IPS-18c (cell line): ENCODE measurements at regions not wholly inside any gene's neighbourhood (a gene's known extent, or its start where the extent isn't known, plus 50 kb on each side); places are given as distances from the start of the nearest gene placed in this dataset.
"Not testable (repeated sequence)": the region's sequence is repeated elsewhere in the genome, so short reads cannot be mapped to it uniquely, and the experiment has no call there.

Experiments
- H3K4me3 ChIP-seq: 2 replicates; pipeline ENCODE4 v1.7.0; 2013; ENCODE audit warnings: low read depth, mild to moderate bottlenecking, low read length, moderate library complexity; ENCODE audit not compliant: insufficient read depth
- H3K9me3 ChIP-seq: one replicate; pipeline ENCODE4 v1.6.1; 2013; ENCODE audit warnings: mild to moderate bottlenecking, low read length, moderate library complexity; ENCODE audit not compliant: control insufficient read depth, insufficient read depth

DNA sequence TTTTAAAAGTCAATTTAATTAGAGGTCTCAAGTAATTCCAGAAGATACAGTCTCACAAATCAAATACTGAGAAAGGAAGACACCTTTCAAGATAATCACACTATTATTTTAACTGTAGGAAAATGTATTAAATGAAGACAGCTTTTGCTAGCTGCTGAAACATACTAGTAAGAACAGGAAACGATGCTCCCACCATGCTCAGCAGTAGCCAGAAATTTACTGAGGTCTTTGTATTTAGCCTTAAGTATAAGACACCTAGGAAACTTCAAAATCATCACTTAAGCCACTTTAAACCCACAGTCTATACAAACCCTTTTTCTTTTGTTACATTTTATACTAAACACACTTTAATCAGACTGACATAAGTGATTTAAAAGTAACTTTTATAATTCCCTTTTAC is 72.7 kb upstream of the NPIPB12 start:
- not testable (repeated sequence) for H3K9me3 ChIP-seq, H3K4me3 ChIP-seq

DNA sequence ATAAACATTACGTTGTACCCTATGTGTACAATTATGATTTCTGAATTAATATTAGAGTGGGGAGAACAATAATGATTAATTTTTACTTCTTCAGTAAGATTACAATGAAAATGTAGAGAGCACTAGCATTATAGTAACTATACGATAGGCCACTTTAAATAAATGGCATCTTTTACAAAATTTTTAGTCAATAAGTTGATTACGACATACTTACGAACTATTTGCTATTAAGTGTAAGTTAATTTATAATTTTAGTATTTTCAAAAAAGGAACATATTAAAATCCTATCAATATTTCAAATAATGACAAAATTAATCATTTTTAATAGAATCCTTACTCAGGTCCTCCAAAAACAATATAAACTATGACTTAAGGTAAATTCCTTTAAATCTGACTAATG is 75.6 kb upstream of the NPIPB12 start:
- H3K9me3 ChIP-seq, H3K4me3 ChIP-seq: not testable (repeated sequence)

DNA sequence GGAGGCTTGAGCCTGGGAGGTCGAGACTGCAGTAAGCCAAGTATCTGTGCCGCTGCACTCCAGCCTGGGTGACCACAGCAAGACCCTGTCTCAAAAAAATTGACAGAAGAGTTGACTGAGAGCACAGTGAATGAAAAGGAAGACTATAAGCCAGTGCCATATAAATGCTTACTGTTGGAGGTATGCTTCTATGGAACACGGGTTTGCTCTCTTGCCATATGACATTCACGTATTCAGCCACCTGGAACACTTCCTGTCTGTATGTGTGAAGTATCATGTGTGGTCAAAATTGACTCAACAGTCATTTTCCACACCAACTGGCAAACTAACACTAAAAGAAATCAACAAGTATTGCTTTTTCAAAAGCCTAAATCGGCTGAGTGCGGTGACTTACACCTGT is 71.1 kb upstream of the SPN start:
- not testable (repeated sequence) for H3K4me3 ChIP-seq, H3K9me3 ChIP-seq

DNA sequence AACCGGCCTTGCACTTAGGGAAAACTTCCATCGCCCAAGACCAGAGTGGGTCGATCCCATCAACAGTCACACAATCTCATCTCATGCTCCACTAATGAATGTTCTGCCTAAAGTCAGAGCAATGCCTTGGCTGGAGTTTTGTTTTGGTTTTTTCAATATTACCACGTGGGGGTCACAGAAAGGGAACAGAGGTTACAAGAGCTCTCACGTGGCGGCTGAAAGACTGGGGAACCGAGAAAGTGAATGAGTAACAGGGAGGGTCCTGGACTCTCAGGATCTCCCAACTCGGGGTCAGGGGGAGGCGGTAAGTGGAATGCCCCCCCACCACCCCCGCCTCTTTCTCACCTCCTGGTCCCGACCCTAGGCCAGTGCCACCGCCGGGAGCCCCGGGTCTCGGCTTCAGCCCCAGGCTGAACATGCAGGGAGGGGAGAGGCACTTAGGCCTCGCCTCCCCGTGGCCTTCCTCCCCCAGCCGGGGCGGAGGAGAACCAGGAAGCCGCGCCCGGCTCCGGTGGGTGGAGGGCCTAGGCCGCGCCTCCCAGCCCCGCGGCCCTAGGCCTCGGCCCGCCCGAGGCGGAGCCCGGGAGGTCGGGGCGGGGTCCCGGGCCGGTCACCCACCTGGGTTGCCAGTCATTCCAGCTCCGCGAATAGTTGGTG is 68.7 kb upstream of the SPN start:
- peak overlapping the region; percentile 76 for H3K4me3 ChIP-seq
- not testable (repeated sequence) for H3K9me3 ChIP-seq

DNA sequence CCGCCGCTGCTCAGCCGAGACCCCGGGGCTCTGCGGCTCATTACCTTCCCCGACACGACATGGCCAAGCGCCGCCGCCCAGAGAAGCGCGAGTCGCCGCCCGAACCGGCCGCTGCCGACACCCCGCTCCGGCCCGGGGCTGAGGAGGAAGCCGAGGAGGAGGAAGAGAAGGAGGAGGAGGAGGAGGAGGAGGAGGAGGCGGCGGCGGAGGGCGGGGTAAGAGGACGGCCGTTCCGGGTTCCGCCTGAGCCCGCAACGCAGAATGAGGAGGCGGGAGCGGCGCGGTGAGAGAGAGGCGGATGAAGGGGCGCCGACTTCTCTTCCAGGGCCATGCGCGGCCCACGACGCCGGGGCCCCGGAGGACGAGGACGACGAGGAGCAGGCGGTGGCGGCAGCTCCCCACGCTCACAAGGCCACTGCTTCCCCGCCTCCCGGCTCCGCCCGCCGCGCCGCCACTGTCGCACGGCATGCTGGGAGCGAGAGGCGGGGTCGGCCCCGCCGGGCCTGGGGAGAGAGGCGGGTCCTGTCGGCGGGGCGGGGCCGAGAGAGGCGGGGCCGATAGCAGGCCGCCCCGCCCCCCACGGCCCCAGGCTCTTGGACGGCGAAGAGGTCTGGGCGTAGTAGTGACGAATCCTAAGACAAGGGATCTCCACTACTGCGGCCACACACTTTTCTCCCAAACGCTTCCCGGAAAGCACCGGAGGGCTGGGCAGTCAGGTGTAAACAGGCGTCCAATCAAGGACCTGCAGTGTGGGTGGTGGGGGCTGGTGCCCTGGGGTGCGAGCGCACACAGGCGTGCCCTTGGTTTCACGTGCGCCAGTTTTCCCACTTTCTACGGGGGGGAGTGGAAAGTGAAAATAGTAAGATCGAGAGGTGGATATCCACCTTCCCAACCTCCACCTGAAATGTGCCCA is 67.9 kb upstream of the SPN start:
- peak overlapping the region; percentile 76 for H3K4me3 ChIP-seq
- not testable (repeated sequence) for H3K9me3 ChIP-seq

DNA sequence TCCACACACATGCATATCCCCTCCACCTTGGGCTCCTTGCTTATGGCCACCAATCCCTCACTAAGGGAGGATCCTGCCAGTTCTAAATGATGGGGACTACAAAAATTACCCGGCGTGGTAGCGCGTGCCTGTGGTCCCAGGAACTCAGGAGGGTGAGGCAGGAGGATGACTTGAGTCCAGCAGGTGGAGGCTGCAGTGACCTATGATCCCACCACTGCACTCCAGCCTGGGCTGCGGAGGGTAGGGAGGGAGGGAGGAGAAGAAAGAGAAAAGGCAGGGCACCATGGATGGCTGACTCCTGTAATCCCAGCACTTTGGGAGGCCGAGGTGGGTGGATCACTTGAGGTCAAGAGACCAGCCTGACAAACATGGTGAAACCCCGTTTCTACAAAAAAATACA is 66.0 kb upstream of the SPN start:
- H3K4me3 ChIP-seq, H3K9me3 ChIP-seq: not testable (repeated sequence)

DNA sequence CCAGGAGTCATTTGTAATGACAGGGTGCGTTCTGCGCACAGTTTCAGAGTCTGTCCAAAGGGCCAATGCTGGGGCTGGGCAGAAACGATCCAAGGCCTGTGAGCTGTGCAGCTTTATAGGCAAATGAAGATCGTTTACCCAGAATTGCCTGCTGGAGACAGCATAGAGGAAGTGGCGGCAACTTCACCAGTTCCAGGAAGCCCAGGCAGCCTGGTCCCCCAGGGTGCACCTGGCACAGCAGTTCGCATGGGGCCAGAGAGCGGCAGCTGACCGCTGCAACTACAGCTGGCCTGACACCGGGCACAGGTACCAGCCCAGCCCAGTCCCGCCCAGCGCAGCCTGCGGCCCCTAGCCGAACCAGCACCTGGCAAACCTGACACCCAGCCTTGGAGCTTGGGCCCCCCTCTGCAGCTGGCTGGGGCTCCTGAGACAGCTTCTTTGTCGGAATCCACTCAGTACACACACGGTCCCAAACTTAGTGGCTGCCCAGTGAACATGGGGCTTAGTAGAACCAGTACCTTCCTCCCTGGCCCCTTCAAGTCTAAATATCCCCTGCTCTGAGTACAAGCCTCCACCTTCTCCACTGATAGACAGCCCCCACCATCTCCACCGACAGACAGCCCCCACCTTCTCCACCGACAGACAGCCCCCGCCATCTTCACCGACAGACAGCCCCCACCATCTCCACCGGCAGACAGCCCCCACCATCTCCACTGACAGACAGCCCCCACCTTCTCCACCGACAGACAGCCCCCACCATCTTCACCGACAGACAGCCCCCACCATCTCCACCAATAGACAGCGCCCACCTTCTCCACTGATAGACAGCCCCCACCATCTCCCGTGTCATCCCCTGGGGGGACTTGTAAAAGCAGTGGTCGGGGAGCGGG is 62.7 kb upstream of the SPN start:
- H3K9me3 ChIP-seq, H3K4me3 ChIP-seq: not testable (repeated sequence)

DNA sequence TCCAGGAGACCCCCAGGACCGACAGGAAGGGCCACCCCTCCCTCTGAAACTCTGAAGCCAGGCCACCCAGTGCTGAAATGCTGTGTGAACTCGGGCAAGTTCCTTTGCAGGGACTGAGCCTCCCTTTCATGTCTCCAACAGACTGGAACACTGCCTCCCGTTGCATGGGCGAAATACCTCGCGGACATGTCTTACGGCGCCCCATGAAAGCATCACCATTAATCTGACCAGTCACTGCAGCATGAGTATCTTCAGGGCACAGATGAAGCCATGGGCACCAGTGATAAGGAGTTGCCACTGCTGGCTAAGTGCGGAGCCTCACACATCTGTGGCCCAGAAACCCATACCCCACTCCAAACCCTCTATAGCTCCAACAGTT is 60.8 kb upstream of the SPN start:
- not testable (repeated sequence) for H3K4me3 ChIP-seq, H3K9me3 ChIP-seq

DNA sequence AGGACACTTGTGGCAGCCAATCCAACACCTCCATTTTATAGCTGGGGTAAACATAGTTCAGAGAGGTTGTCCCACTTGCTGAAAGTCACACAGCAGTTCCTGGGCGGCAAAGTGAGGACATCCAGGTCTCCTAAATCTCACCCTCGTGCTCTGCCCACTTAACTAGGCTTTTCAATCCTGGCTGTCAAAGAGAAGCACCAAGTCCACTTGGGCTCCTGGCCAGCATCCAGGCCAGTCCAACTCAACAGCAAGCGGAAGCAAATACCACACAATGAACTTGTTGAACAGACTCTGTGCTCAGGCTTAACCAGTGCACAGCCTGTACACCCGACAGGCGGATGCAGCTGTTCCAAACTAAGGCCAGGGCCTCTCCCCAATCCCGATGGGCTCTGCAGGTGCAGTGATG is 60.4 kb upstream of the SPN start:
- not testable (repeated sequence) for H3K4me3 ChIP-seq

DNA sequence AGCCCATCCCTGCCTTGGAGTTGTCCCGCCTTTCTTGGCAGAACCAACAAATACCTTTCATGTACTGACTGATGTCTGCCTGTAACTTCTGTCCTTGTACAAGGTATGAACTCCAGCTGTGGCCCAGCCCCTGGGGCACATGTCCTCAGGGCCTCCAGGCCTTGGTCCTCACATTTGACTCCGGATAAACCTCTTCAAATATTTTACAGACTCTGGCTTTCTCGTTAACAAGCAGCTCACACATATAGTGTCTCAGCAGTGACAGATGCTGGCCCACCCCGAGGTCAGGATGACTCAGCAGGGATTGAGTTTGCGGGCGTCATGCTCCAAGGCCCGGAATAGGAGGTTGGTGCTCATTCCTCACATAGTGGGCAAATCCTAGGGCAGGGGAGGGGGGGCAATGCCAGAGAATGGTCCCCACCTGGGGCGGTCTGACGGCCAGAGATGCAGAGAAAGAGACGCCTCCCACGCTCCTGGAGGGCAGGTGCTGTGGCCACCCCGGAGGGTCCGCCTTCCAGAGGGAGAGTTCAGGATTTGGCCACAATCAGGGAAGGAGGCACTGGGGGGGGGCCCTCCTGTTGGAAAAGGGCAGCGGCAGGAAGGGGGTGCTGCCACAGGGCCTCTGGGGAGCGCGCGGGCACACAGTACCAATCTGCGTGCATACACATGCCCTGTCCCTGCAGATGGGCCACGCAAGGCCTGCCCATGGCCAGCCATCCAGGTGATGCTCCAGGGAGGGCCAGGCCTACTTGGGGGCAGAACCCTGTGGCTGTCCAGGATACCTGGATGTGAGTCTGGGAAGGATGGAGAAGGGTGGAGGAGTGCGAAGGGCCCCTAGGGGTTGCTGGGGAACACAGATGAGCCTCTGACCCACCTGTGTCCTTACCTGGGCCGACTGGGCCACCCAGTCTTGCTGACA is 58.2 kb upstream of the SPN start:
- H3K9me3 ChIP-seq, H3K4me3 ChIP-seq: not testable (repeated sequence)

More for the DNA sequence above, 60.4 kb upstream of the SPN start:
- H3K9me3 ChIP-seq = not testable (repeated sequence)

DNA sequence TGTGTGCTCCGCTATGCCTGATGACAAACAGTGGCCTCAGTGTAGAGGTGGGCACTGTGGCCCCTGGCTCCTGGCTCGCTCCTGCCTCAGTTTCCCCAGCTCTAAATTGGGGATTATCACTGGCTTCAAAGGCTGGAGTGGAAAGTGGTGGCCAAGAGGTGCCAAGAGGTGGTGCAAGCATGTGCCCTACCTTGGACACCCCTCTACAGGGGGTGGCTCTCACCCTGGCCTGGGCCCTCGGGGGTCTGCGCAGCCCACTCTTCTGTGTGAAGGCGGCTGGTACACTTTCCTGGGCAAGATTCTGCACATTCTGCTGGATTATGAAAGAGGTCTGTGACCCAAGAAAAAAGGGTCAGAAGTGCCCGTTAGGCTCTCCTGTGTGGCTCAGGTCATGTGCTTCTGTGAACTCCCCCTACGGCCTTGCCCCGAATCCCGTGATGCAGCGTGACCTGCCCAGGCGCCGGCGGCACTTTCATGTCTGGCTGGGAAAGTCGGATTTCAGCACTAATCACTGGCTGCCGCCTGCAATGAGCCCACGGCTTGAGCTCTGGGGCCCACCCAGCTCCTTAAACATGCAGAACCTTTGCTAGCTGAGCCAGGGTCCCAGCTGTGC is 57.3 kb upstream of the SPN start:
- H3K4me3 ChIP-seq, H3K9me3 ChIP-seq: not testable (repeated sequence)

DNA sequence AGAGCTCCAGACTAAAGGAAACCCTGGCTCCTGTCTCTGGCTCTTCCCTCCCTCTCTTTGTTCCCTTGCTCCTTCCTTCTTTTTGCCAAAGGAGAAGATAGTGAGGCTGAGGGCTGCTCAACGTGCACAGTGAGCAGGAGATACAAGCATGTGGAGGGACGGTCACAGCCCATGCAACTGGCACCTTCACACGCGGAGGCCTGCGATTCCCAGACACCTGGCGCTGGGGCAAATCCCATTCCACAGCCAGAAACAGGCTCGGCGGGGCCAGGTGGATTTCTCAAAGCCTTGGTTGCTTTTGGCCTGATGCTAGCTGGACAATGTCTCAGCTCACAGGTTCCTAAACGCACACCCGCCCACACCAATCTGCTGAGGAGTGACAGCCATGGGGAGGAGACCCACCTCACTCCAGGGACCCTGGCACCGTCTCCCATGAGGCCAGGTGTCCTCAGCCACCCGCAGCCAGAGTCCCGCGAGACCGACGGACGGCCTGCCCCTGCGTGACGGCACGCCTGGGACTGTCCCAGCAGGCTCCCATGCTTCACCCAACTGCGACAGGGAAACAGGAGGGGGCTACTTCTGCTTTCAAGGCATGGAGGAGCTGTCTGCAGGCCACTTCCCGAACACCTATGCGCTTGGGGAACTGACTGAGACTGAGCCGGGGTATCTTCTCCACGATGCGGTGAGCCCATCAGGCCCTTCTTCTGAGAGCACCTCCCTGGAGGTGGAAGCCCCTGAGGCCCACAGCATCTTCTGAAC is 56.2 kb upstream of the SPN start:
- not testable (repeated sequence) for H3K9me3 ChIP-seq, H3K4me3 ChIP-seq

DNA sequence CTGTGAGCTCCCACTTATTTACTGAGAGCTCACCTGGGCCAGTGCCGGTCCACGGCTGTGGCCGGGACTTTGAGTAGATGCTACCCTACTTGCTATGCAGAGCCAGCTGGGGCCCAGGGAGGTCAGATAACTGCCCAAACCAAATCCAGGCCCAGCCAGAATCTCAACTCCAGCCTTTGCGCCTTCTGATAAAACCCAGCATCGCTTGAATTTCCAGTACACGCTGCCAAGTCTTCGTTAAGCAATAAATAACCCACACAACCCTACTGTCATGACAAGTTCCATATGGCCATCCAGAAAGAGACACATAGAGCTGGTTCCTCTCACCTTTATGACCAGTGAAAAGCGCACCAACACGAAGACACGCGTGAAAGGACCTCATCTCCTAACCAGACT is 55.6 kb upstream of the SPN start:
- not testable (repeated sequence) for H3K9me3 ChIP-seq, H3K4me3 ChIP-seq

DNA sequence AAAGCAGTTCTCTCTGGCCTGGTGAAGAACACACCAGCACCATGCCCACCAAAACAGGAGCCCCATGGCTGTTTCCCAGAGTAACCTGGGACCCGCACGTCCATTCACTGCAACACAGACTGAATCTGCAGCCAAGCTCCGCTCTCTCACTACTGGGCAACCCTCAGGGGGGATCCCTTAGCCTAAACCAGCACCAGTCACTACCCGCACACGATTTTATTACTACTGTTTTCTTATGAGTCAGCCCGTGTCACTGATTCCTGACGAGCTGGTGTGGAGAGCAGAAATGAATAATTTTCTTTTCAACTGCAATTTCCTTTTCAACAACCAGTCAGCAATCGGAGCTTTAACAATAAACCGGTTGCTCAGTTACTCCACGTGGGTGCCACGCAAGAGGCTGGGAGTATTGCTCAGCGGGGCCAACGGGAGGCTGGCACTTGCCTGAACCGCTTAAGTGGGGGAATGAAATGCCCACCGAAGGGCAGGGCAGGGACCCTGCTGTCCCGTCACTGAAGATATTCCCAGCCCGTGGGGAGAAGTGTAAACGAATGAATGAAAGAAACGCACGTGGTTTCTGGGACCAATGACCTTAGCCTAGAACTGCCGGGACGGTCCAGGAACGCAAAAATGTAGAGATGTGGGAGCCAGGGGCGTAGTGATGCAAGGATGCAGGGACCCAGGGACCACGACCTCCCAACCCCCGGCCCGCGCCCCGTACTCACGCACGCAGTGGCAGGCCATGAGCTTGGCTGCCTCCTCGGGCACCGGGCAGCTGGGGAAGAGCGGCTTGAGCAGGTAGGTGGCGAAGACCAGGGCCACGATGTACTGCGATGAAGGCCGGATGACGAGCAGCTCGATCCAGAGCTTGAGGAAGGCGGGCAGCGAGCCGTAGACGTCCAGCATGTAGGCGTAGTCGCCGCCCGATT is 50.4 kb upstream of the SPN start:
- not testable (repeated sequence) for H3K9me3 ChIP-seq
- peak overlapping the region; percentile 75 for H3K4me3 ChIP-seq
